HG03066 (cell line): ENCODE measurements at regions not wholly inside any gene's neighbourhood (a gene's known extent, or its start where the extent isn't known, plus 50 kb on each side); places are given as distances from the start of the nearest gene placed in this dataset.
A peak's percentile ranks its signal among the peaks of the same experiment; 100 is the strongest.
"Not testable (repeated sequence)": the region's sequence is repeated elsewhere in the genome, so short reads cannot be mapped to it uniquely, and the experiment has no call there.

Experiments used
- ATAC-seq: cut with Tn5 transposase; IDR thresholded peaks from one replicate; pipeline ENCODE4 v1.9.1; 2021; ENCODE audit warnings: low read depth; ENCODE audit not compliant: unreplicated experiment

GRCh38 chr2:38149531-38149930 lies 73.6 kb upstream of the CYP1B1 start:
- no peak for ATAC-seq

- ATAC-seq: no peak
Observed at GRCh38 chr2:38148501-38148900, 72.5 kb upstream of the CYP1B1 start.

- ATAC-seq: no peak
Observed at GRCh38 chr2:38147333-38148121, 71.6 kb upstream of the CYP1B1 start.

GRCh38 chr2:38146907-38147307 lies 71.0 kb upstream of the CYP1B1 start:
- ATAC-seq: peak; percentile 82

GRCh38 chr2:38146275-38146906 lies 70.4 kb upstream of the CYP1B1 start:
- ATAC-seq: peak; percentile 52

- ATAC-seq: no peak
Observed at GRCh38 chr2:38145236-38145635, 69.3 kb upstream of the CYP1B1 start.

GRCh38 chr2:38142627-38143026 lies 66.7 kb upstream of the CYP1B1 start:
- ATAC-seq: no peak

- no peak for ATAC-seq
Observed at GRCh38 chr2:38141501-38141900, 65.5 kb upstream of the CYP1B1 start.

GRCh38 chr2:38138996-38139395 lies 63.0 kb upstream of the CYP1B1 start:
- no peak for ATAC-seq

GRCh38 chr2:38138419-38138818 lies 62.5 kb upstream of the CYP1B1 start:
- ATAC-seq: no peak

GRCh38 chr2:38137958-38138357 lies 62.0 kb upstream of the CYP1B1 start:
- not testable (repeated sequence) for ATAC-seq

- no peak for ATAC-seq
Observed at GRCh38 chr2:38131676-38132075, 55.7 kb upstream of the CYP1B1 start.

- no peak for ATAC-seq
Observed at GRCh38 chr2:38130876-38131275, 54.9 kb upstream of the CYP1B1 start.

- ATAC-seq: no peak
Observed at GRCh38 chr2:38129987-38130386, 54.0 kb upstream of the CYP1B1 start.

GRCh38 chr2:38129481-38129880 lies 53.5 kb upstream of the CYP1B1 start:
- no peak for ATAC-seq

GRCh38 chr2:38128653-38129052 lies 52.7 kb upstream of the CYP1B1 start:
- no peak for ATAC-seq

GRCh38 chr2:38127277-38127676 lies 51.3 kb upstream of the CYP1B1 start:
- ATAC-seq: no peak

GRCh38 chr2:38125842-38126241 lies 49.9 kb upstream of the CYP1B1 start:
- ATAC-seq: no peak
